ENCODE measurements at regions not wholly inside any gene's neighbourhood (a gene's known extent, or its start where the extent isn't known, plus 50 kb on each side); places are given as distances from the start of the nearest gene placed in this dataset.

DNA sequence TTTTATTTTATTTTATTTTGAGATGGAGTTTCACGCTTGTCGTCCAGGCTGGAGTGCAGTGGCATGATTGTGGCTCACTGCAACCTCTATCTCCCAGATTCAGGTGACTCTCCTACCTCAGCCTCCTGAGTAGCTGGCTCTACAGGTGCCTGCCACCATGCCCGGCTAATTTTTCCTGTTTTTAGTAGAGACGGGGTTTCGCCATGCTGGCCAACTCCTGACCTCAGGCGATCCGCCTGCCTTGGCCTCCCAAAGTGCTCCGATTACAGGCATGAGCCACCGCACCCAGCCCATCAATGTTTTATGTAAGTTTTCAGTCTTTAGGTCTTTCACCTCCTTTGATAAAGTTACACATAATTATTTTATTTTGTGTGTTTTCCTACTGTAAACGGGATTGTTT is 154.6 kb downstream of the COPRS start:
- Histone ChIP-seq H3K4me3 (ENCODE audit: low read length in 3 of 3) (no peak overlapping the region), H3K36me3 (ENCODE audit: control insufficient read depth in 2 of 3, insufficient read depth in 3 of 3, low read length in 3 of 3) (no peaks in the 10 kb centered on the region), H3K4me1 (ENCODE audit: control insufficient read depth in 2 of 3, insufficient read depth in 2 of 3, low read depth in 1 of 3, low read length in 3 of 3) (no peaks in the 10 kb centered on the region), H3K27me3 (ENCODE audit: control insufficient read depth, insufficient read depth, low read length) (no peaks in the 10 kb centered on the region), H3K9ac (ENCODE audit: low read length in 3 of 3) (no peak overlapping the region), H3K27ac (ENCODE audit: low read depth in 2 of 2, low read length in 2 of 2) (no peak overlapping the region), H3K9me3 (ENCODE audit: control insufficient read depth in 2 of 3, insufficient read depth in 1 of 3, low read length in 3 of 3) (no peaks in the 10 kb centered on the region)
- FAIRE-seq (no peak), DNase-seq (no peak)
- TF ChIP-seq, protein P1, sequence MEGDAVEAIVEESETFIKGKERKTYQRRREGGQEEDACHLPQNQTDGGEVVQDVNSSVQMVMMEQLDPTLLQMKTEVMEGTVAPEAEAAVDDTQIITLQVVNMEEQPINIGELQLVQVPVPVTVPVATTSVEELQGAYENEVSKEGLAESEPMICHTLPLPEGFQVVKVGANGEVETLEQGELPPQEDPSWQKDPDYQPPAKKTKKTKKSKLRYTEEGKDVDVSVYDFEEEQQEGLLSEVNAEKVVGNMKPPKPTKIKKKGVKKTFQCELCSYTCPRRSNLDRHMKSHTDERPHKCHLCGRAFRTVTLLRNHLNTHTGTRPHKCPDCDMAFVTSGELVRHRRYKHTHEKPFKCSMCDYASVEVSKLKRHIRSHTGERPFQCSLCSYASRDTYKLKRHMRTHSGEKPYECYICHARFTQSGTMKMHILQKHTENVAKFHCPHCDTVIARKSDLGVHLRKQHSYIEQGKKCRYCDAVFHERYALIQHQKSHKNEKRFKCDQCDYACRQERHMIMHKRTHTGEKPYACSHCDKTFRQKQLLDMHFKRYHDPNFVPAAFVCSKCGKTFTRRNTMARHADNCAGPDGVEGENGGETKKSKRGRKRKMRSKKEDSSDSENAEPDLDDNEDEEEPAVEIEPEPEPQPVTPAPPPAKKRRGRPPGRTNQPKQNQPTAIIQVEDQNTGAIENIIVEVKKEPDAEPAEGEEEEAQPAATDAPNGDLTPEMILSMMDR (IDR thresholded peaks at IDR 0.05; ENCODE audit: borderline replicate concordance, extremely low read depth, insufficient read depth): no peak
- intact Hi-C loops (cut with DNase I): no loop called here

DNA sequence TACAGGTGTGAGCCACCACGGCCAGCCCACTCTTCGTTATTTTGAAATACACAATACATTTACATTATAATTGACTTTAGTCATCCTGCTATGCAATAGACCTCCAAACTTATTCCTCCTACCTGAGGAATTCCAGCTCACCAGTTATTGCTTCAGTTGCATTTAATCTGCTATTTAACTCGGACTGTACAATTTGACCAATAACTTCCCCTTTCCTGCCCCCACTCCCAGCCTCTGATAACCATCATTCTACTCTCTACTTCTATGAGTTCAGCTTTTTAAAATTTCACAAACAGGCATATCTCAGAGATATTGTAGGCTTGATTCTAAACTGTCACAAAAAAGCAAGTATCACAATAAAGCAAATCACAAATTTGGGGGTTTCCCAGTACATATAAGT is 157.0 kb downstream of the COPRS start:
- intact Hi-C loops (cut with DNase I): no loop called here
- TF ChIP-seq, protein P1 (IDR thresholded peaks at IDR 0.05; ENCODE audit: borderline replicate concordance, extremely low read depth, insufficient read depth): no peak
- DNase-seq: no peak
- H3K27ac ChIP-seq (ENCODE audit: low read depth in 2 of 2, low read length in 2 of 2): no peak overlapping the region
- H3K36me3 ChIP-seq (ENCODE audit: control insufficient read depth in 2 of 3, insufficient read depth in 3 of 3, low read length in 3 of 3): no peaks in the 10 kb centered on the region
- no peak overlapping the region for H3K4me3 ChIP-seq (ENCODE audit: low read length in 3 of 3)
- no peak for FAIRE-seq
- no peaks in the 10 kb centered on the region for H3K27me3 ChIP-seq (ENCODE audit: control insufficient read depth, insufficient read depth, low read length)
- no peaks in the 10 kb centered on the region for H3K9me3 ChIP-seq (ENCODE audit: control insufficient read depth in 2 of 3, insufficient read depth in 1 of 3, low read length in 3 of 3)
- H3K4me1 ChIP-seq (ENCODE audit: control insufficient read depth in 2 of 3, insufficient read depth in 2 of 3, low read depth in 1 of 3, low read length in 3 of 3): no peaks in the 10 kb centered on the region
- H3K9ac ChIP-seq (ENCODE audit: low read length in 3 of 3): no peak overlapping the region

DNA sequence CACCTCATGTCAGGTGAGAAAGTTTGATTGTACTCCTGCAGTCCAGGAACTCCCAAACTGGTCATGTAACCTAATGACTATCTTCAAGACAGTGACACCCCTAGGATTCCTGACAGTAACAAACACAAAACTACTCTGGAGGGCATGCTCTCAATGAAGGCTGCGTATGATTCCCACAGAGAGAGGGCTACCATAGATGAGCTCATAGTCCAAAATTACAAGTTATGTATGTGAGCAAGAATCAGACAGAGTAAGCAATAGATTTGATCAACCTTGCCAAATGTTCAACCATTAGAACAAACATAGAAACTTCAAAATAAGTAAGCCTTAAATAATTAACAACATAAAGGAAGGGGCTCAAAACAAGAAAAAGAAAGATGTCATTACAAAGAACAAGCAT is 158.1 kb downstream of the COPRS start:
- TF ChIP-seq, protein P1 (IDR thresholded peaks at IDR 0.05; ENCODE audit: borderline replicate concordance, extremely low read depth, insufficient read depth): no peak
- no peaks in the 10 kb centered on the region for H3K36me3 ChIP-seq (ENCODE audit: control insufficient read depth in 2 of 3, insufficient read depth in 3 of 3, low read length in 3 of 3)
- no peaks in the 10 kb centered on the region for H3K27me3 ChIP-seq (ENCODE audit: control insufficient read depth, insufficient read depth, low read length)
- no peak for DNase-seq
- no peak overlapping the region for H3K4me3 ChIP-seq (ENCODE audit: low read length in 3 of 3)
- H3K27ac ChIP-seq (ENCODE audit: low read depth in 2 of 2, low read length in 2 of 2): no peak overlapping the region
- peaks cover 0 to 4% (median 0%) of the 10 kb centered on the region in 3 donors for H3K4me1 ChIP-seq (ENCODE audit: control insufficient read depth in 2 of 3, insufficient read depth in 2 of 3, low read depth in 1 of 3, low read length in 3 of 3)
- no peak overlapping the region for H3K9ac ChIP-seq (ENCODE audit: low read length in 3 of 3)
- no peaks in the 10 kb centered on the region for H3K9me3 ChIP-seq (ENCODE audit: control insufficient read depth in 2 of 3, insufficient read depth in 1 of 3, low read length in 3 of 3)
- intact Hi-C loops (cut with DNase I): no loop called here
- no peak for FAIRE-seq

DNA sequence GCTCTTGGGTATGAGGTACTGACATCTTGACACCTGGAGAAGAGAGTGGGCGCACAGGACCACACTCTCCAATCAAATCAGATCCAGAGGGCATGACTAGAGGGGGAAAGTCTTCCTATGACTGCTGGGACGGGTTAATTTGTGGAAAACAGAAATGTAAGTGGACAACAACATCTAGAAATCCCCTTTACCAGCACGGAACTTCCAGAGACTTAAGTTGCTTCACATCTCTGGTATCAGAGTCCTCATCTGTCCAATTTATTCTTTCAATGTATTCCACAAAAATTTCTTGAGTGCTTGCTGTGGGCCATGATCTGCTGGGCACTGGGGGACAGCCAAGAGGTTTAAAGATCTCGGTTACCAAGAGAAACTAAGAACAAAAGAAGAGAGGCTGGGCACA is 159.2 kb downstream of the COPRS start:
- H3K27ac ChIP-seq (ENCODE audit: low read depth in 2 of 2, low read length in 2 of 2): no peak overlapping the region
- no peak for FAIRE-seq
- H3K36me3 ChIP-seq (ENCODE audit: control insufficient read depth in 2 of 3, insufficient read depth in 3 of 3, low read length in 3 of 3): no peaks in the 10 kb centered on the region
- TF ChIP-seq, protein P1 (IDR thresholded peaks at IDR 0.05; ENCODE audit: borderline replicate concordance, extremely low read depth, insufficient read depth): no peak
- DNase-seq: no peak
- H3K4me1 ChIP-seq (ENCODE audit: control insufficient read depth in 2 of 3, insufficient read depth in 2 of 3, low read depth in 1 of 3, low read length in 3 of 3): peaks cover 0 to 7% (median 0%) of the 10 kb centered on the region in 3 donors
- no peaks in the 10 kb centered on the region for H3K27me3 ChIP-seq (ENCODE audit: control insufficient read depth, insufficient read depth, low read length)
- no peaks in the 10 kb centered on the region for H3K9me3 ChIP-seq (ENCODE audit: control insufficient read depth in 2 of 3, insufficient read depth in 1 of 3, low read length in 3 of 3)
- intact Hi-C loops (cut with DNase I): no loop called here
- no peak overlapping the region for H3K9ac ChIP-seq (ENCODE audit: low read length in 3 of 3)
- no peak overlapping the region for H3K4me3 ChIP-seq (ENCODE audit: low read length in 3 of 3)
